Suprapubic skin (tissue), 4 donors: ENCODE measurements at regions not wholly inside any gene's neighbourhood (a gene's known extent, or its start where the extent isn't known, plus 50 kb on each side); places are given as distances from the start of the nearest gene placed in this dataset.

Experiments used
- DNase-seq, 2 donors: peaks; one replicate each; pipeline ENCODE4 v3.0.0-alpha.2; 2019; ENCODE audit warnings: low spot score in 2 of 2
- H3K27ac ChIP-seq: fragments of 200-600 bp; sonication (generic); one replicate; pipeline ENCODE4 v1.5.1; 2019
- H3K27me3 ChIP-seq: fragments of 200-600 bp; sonication (generic); one replicate; pipeline ENCODE4 v1.5.1; 2019
- H3K36me3 ChIP-seq: fragments of 200-600 bp; sonication (generic); one replicate; pipeline ENCODE4 v1.5.1; 2019
- H3K4me1 ChIP-seq: fragments of 200-600 bp; sonication (generic); one replicate; pipeline ENCODE4 v1.5.1; 2019
- H3K4me3 ChIP-seq: fragments of 200-600 bp; sonication (generic); one replicate; pipeline ENCODE4 v1.5.1; 2019; ENCODE audit warnings: mild to moderate bottlenecking
- H3K9me3 ChIP-seq: fragments of 200-600 bp; sonication (generic); one replicate; pipeline ENCODE4 v1.5.1; 2019
- EP300 ChIP-seq: sonication (generic); formaldehyde crosslinking; IDR thresholded peaks from one replicate; pipeline ENCODE4 v1.6.1; 2017; ENCODE audit warnings: antibody characterized with exemption
- POLR2A ChIP-seq, 2 donors: fragments of 450-650 bp; IDR thresholded peaks; one replicate each; pipeline ENCODE4 v1.6.1; 2017; ENCODE audit warnings: antibody characterized with exemption in 2 of 2, mild to moderate bottlenecking in 2 of 2, moderate library complexity in 2 of 2
- POLR2AphosphoS5 ChIP-seq, 3 donors: sonication (generic); formaldehyde crosslinking; IDR thresholded peaks; one replicate each; pipeline ENCODE4 v1.6.1; 2017; ENCODE audit warnings: antibody characterized with exemption in 3 of 3
- WGBS: methylation state at CpG from one replicate; pipeline ENCODE4 v1.1.5; 2018; 5-methylcytosine and 5-hydroxymethylcytosine counted together
- TF ChIP-seq, protein P1 (sequence below), 2 donors: fragments of 200-600 bp in 1 of 2; fragments of 450-650 bp in 1 of 2; sonication (generic) in 1 of 2; IDR thresholded peaks; one replicate each; pipeline ENCODE4 v1.5.1; 2016 to 2019; ENCODE audit warnings: antibody characterized with exemption in 2 of 2, mild to moderate bottlenecking in 1 of 2, moderate library complexity in 1 of 2

DNA sequence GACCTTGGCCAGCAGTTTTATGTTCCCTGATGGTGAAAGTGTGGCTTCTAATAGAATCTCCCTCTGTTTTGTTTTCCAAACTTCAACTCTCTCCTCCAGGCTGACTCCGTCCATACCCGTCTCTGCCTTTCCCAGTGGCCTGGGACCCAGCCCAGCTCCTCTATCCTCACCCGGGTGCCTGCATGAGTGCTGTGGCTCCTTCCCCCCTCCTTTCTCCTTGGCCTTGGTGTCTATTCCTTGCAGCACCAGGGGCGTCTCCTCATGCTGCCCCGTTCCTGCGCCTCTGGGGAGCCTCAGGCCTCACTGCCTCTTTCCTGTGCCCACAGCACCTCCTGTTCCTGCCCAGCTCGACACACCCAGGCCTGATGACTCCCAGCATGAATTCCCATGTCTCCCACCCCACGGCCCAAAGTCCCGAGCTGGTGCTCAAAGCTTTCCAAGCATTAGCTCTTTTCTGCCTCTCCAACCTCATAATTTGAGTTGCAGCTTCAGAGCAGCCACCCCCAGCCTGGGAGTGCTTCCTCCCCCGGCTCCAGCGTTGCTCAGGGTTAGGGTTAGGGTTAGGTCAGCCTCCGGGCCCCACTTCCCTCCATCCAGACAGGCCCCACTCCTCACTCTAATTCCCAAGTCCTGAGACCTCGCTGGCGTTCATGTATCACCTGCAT lies 56.3 kb upstream of the AFDN start:
- Histone ChIP-seq H3K27ac (no peak overlapping the region), H3K4me1 (no peaks in the 10 kb centered on the region), H3K4me3 (no peak overlapping the region), H3K36me3 (no peaks in the 10 kb centered on the region), H3K9me3 (no peaks in the 10 kb centered on the region), H3K27me3 (peaks cover 40% of the 10 kb centered on the region)
- TF ChIP-seq POLR2AphosphoS5 (IDR thresholded peaks at IDR 0.05) (no peak), EP300 (no peak), POLR2A (IDR thresholded peaks at IDR 0.05) (no peak)
- TF ChIP-seq, protein P1, sequence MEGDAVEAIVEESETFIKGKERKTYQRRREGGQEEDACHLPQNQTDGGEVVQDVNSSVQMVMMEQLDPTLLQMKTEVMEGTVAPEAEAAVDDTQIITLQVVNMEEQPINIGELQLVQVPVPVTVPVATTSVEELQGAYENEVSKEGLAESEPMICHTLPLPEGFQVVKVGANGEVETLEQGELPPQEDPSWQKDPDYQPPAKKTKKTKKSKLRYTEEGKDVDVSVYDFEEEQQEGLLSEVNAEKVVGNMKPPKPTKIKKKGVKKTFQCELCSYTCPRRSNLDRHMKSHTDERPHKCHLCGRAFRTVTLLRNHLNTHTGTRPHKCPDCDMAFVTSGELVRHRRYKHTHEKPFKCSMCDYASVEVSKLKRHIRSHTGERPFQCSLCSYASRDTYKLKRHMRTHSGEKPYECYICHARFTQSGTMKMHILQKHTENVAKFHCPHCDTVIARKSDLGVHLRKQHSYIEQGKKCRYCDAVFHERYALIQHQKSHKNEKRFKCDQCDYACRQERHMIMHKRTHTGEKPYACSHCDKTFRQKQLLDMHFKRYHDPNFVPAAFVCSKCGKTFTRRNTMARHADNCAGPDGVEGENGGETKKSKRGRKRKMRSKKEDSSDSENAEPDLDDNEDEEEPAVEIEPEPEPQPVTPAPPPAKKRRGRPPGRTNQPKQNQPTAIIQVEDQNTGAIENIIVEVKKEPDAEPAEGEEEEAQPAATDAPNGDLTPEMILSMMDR (IDR thresholded peaks at IDR 0.05) = no peak
- DNase-seq = peak in 1 of 2 donors; percentile 72
- WGBS = 84% methylated on average over 14 of the region's 14 CpGs

GRCh38 chr6:167774881-167775280 lies 51.8 kb upstream of the AFDN start:
- no peak for TF ChIP-seq POLR2AphosphoS5 (IDR thresholded peaks at IDR 0.05)
- TF ChIP-seq, protein P1 (IDR thresholded peaks at IDR 0.05) = no peak
- no peak for TF ChIP-seq POLR2A (IDR thresholded peaks at IDR 0.05)
- TF ChIP-seq EP300 = no peak
- Histone ChIP-seq H3K27me3 (peaks cover 13% of the 10 kb centered on the region), H3K9me3 (no peaks in the 10 kb centered on the region), H3K4me3 (no peak overlapping the region), H3K4me1 (no peaks in the 10 kb centered on the region), H3K36me3 (no peaks in the 10 kb centered on the region), H3K27ac (no peak overlapping the region)
- WGBS = 97% methylated on average over 11 of the region's 11 CpGs
- peak in 1 of 2 donors; percentile 54 for DNase-seq

GRCh38 chr6:167776906-167777627 lies 49.6 kb upstream of the AFDN start:
- H3K27ac ChIP-seq = no peak overlapping the region
- H3K36me3 ChIP-seq = no peaks in the 10 kb centered on the region
- no peaks in the 10 kb centered on the region for H3K9me3 ChIP-seq
- peak in 1 of 2 donors; percentile 48 for DNase-seq
- WGBS = 80% methylated on average over 13 of the region's 14 CpGs
- TF ChIP-seq POLR2A (IDR thresholded peaks at IDR 0.05) = no peak
- TF ChIP-seq EP300 = no peak
- TF ChIP-seq, protein P1 (IDR thresholded peaks at IDR 0.05) = no peak
- TF ChIP-seq POLR2AphosphoS5 (IDR thresholded peaks at IDR 0.05) = no peak
- H3K4me3 ChIP-seq = no peak overlapping the region
- H3K4me1 ChIP-seq = no peaks in the 10 kb centered on the region
- peaks cover 7% of the 10 kb centered on the region for H3K27me3 ChIP-seq
